Activated effector memory CD4-positive, alpha-beta T cell treated with Interleukin-2 at 50 U/mL for 16 hours (primary cell): ENCODE measurements at regions not wholly inside any gene's neighbourhood (a gene's known extent, or its start where the extent isn't known, plus 50 kb on each side); places are given as distances from the start of the nearest gene placed in this dataset.
"Not testable (repeated sequence)": the region's sequence is repeated elsewhere in the genome, so short reads cannot be mapped to it uniquely, and the experiment has no call there.

Experiments
- DNase-seq: peaks from one replicate; pipeline ENCODE4 v3.0.0-alpha.2; 2020

DNA sequence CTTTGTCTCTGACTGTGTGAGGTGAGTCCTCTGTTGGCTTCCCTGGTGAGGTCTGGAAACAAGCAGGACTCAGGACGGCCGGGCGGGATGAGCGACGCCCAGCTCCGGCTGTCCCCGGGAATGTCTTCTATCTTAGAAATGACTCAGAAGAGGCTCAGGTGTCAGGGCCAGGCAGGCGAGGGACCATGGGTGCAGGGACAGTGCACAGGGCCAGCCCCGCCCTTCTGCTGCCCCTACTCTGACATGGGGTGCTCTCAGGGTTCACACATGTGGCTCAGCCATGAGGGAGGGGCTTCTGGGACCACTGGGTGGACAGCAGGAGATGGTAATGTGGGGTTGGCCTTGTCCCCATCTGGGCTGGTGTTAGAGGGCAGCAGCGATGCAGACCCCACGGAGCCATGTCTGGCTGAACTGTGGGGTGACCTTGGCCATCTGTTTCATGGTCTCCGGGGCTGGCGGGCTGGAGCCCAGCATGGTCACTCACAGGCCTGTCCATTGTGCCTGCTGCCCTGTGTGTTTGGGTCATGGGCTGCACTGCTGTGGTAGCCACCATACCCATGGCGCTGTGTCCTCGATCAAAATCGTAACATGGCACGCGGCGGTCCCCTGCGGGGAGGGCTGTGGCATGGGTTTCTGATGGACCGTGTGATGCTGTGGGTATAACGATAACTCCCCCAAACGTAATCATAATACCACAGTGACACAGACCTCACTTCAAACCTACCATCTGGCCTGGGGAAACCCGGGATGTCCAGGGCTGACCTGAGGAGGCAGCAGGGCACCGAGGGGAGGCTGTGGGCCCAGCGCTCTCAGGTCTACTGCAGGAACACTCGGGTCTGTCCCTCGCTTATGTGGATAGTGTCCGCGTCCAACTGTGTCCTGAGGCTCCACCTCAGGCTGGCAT, 368.8 kb downstream of the TMEM121 start:
- DNase-seq = no peak

DNA sequence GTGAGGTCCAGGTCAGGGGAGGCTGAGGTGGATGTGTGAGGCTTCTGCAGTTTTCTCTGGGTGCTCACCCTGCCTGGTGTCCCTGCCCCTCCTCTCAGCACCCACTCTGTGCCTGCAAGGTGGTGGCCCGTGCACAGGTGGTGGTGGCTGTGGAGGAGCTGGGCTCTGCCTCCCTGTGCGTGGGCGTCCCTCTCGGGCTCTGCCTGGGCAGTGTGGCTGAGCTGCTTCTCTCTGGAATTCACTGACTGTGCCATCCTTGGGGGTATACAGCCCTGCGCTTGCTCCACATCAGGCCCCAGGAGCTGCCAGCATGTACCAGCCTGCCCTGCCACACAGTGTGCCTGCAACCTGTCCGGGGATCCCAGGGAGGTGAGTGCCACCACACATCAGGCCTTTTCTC, 369.8 kb downstream of the TMEM121 start:
- not testable (repeated sequence) for DNase-seq

DNA sequence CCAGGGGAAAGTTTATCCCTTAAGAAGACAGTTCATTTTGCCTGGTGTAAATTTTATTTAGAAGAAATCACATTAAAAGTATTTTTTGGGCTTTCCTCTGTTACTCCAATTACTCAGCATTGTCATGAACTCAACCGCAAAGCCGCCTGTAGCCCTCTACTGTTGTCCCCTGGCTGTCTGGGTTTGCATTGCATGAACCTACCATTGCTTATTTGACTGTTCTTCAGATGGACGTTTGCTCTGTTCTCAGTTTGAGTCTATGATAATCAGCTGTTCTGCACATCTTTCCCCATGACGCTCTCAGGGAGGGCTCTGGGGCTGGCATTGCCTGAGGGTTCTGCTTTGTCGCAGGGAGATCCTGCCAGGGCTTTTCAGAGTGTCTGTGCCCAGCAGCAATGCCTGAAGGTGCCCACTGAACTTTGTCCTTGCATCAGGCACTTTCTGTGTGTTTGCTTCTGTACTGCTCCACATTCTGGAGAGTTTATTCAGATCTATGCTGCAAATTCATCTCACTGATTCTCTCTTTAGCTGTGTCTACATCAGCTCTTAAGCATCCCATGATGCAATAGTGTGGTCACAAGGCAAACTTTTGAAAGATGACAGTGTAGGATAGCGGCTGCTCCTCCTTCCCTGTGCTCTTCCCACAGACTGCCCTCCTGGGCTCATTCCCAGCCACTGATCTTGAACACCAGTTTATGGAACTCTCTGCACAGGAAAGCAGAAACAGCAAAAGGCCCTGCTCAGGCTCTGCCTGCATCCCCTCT, 370.8 kb downstream of the TMEM121 start:
- not testable (repeated sequence) for DNase-seq

DNA sequence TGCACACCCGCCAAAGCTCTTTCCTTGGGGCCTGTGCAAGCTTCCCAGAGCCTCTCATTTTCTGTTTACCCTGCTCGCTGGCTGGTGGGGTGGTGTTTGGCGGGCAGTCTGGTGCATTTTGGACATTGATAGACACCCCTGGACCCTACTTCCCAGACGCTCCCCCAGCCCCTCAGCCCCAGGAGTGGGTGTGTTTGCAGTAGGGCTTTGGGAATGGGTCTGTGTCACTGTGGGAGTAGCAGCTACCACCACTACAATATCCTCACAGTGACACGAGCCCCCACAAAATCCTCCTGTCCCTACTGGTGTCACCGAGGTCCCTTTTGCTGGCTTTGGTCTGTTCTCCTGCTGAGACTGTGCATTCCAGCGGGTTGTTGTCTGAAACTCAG, 371.3 kb downstream of the TMEM121 start:
- no peak for DNase-seq

DNA sequence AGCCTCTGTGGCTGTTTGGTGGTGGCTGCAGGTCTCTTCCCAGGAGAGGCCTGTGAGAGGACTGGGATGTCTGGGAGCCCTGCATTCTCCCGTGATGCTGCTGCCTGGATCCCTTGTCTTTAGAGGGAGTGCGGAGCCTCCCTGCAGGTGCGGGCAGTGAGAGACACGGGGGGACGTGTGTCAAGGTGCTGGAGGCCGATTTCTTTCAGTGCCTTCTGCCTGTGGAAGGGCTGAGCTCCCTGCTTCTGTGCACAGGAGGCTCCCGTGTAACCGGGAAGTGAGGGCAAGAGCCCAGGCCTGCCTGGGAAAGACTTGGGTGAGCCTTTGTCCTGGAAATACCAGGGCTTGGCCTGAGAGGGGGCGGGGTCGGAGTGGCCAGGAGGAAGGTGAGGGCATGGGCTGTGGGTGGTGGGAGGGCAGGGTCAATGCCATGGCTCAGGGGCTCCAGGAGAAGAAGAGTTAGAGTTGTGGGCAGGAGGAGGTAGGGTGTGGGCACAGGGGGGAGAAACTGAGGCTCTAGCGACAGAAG, 372.2 kb downstream of the TMEM121 start:
- no peak for DNase-seq

DNA sequence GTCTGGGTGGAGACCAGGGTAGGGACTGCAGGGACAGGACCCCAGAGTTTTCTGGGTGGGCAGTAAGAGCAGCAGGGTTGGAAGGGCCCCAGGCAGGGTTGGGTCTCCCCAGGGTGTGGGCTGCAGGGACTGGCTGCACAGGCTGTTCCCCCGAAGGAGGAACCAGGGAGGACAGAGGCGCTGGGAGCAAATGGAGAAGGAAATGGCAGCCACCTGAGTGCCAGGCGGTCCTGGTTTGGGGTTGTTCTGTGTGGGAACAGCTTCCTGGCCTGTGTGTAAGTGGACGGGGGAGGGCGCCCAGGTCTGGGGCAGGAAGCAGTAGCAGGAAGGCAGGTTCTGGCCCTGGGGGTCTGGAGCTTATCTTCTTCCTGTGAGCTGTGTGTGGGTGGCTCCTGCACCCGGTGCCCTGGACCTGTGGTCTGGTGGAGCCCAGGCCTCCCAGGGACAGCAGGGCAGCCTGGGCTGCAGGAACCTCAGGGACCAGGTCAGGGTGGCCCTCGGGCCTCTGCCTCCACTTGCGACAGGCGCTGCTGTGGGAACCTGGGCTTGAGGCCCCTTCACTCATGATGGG, 372.8 kb downstream of the TMEM121 start:
- no peak for DNase-seq

DNA sequence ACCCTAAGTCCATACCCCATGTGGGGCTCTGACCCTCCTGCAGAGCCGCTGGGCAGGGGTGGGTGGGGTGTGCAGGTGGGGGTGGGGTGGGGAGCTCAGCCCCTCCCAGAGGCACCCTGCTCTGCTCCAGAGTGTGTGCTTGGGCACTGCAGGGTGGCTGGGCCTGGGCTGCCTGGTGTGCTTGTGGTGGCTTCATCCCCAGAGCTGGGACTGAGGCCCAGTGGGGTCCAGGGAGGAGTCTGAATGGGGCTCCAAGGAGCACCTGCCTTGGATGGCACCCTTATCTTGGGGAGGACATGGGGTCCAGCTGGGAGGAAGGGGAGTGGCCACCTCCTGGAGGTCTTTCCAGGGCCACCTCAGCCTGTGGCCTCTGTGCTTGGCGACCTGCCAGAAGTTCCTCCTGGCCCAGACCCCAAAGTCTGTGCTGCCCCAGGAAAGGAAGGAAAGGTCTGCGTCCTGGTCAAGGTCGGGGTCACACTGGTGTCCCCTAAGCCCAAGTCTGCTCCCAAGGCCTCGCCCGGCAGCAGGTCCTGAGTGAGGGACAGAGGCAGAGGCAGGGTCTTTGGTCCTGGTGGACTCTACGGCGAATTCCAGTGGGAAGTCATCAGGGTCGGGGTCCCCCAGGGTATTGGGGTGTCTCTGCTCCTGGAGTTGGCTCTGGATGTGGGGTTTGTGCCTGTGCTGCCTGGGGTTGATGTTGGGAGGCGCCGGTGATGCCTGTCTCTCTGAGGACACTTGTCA, 373.4 kb downstream of the TMEM121 start:
- DNase-seq = no peak

DNA sequence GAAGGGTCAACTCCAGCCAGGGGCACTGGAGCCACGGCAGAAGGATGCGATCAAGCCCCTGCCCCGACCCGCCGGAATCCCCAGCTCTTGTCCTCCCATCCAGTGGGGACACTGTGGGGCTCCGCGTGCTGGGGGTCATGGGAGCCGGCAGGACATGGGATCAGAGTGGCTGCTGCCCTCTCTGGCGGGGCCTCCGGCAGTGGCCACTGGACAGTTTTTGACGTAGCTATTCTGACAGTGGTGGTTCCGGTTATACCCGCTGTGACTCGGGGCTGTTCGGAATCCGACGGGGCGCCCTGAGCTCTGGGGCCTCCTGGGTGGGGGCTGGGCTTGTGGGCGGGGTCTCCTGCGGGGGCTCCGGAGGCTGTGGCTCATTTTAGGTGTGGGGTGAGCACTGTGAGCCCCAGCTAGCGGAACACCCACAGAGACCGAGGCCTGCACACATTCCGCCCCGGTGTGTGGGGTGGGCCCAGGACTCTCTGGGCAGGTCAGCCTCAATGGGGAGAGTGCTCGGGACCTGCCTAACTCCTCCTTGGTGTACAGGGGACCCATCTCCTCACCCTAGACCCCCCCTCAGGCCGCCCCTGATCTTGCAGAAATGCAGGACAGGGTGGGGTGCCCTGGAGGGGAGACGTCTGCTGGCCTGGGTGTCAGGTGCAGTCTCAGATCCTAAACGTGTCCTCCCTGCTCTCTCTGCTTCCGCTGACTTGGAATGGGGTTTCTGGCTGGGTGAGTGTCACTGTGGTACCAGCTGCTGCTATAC, 374.2 kb downstream of the TMEM121 start:
- DNase-seq = no peak

DNA sequence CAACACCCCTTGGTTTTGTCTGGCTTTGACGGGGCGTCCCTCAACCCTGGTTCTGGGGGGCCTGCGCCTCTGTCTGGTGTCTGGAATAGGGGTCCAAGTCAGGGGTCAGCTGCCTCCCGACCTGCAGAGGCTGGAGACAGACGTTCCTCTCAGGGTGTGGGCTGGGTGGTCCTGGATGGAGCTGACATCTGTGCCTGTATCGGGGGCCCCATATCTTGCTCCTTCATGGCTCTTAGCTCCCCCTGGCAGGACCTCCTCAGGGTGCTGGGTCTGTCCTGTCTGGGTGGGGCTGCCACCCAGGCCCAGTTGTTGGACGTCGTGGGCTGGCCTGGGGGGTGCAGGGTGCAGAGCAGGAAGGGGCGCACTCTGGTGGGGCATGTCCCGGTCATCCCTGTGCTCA, 374.8 kb downstream of the TMEM121 start:
- no peak for DNase-seq

DNA sequence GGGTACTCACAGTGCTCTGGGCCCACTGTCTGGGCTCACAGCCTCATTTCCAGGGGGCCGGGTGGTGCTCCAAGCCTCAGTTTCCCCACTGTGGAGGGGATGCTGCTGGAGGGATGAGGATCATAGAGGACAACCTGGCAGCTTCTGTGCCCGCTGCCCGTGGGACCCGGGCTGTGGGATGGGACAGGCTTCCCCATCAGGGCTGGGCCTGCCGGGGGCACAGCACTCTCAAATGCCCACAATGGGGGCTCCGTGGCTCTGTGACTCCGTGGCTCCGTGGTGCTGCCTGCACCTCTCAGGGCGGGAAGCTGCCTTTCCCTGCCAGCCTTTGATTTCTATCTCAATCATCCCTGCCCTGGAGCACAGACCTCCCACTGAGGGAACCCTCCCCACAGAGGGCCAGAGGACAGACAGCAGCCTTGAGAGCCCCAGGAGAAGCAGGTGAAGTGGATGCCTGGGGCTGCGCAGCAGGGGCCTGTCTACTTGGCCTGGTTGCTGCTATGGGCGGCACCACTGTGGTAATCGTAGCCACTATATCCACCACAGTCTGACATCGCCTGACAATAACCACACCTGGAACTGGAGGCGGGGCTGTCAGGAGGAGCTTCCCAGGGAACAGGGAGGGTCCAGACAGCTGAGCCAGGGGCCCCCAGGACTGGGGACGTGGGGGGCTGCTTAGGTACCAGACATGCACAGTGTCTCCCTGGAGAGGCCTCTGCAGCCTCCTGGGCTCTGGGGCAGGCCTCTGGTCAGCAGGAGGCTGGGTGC, 375.9 kb downstream of the TMEM121 start:
- no peak for DNase-seq

DNA sequence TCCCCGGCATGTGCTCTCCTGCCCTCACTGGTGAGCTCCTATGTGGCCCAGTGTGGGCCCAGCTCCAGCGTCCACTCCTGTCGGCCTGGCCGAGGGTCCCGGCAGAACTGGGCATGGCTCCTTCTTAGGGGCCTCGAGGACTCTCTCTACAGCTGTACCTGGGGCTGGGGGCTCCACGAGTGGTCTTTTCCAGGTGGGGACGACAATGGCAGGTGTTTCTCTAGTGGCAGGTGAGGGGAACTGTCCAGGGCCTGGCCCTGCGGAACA, 376.4 kb downstream of the TMEM121 start:
- DNase-seq = not testable (repeated sequence)

DNA sequence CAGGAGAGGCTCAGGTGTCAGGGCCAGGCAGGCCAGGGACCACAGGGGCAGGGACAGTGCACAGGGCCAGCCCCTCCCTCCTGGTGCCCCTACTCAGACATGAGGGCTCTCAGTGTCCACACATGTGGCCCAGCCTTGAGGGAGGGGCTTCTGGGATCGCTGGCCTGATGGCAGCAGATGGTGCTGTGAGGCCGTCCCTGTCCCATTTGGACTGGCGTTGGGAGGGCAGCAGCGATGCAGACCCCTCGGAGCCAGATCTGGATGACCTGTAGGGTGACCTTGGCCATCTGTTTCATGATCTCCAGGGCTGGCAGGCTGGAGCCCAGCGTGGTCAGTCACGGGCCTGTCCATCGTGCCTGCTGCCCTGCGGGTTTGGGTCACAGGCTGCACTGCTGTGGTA, 377.6 kb downstream of the TMEM121 start:
- DNase-seq = no peak

DNA sequence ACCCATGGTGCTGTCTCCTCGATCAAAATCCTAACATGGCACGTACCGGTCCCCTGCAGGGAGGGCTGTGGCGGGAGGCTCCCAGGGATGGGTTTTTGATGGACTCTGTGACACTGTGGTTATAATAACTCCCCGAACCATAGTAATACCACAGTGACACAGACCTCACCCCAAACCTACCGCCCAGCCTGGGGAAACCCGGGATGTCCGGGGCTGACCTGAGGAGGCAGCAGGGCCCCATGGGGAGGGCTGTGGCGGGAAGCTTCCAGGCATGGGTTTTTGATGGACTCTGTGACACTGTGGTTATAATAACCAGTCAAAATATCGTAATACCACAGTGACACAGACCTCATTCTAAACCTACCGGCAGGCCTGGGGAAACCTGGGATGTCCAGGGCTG, 378.0 kb downstream of the TMEM121 start:
- no peak for DNase-seq

DNA sequence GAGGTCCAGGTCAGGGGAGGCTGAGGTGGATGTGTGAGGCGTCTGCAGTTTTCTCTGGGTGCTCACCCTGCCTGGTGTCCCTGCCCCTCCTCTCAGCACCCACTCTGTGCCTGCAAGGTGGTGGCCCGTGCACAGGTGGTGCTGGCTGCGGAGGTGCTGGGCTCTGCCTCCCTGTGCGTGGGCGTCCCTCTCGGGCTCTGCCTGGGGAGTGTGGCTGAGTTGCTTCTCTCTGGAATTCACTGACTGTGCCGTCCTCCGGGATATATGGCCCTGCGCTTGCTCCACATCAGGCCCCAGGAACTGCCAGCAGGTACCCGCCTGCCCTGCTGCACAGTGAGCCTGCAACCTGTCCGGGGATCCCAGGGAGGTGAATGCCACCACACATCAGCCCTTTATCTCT, 379.1 kb downstream of the TMEM121 start:
- DNase-seq = no peak

DNA sequence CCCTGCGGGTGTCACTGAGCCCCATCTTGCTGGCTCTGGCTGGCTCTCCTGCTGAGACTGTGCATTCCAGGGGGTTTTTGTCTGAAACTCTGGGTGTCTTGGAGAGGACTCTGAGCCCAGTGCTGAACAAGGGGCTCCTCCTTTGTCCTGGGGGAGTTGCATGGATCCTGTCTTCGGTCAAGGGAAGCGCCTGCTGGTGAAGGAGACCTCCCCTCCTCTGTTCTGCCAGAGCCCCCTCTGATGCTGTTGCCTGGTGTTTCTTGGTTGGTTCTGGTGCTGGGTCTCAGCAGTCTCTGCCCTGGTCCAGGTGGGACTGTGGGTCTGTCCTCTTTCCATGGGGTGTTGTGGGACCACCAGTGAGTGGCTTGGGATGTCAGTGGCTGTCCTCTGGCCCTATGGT, 380.9 kb downstream of the TMEM121 start:
- DNase-seq = no peak

DNA sequence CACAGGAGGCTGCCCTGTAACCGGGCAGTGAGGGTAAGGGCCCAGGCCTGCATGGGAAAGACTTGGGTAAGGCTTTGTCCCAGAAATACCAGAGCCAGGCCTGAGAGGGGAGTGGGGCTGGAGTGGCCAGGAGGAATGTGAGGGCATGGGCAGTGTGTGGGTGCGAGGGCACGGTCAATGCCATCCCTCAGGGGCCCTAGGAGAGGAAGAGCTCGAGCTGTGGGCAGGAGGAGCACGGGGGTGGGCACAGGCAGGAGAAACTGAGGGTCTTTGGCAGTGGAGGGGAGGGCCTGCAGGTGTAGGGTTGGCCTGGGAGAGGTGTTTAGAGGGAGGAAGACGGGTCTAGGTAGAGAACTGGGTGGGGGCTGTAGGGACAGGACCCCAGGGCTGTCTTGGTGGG, 381.6 kb downstream of the TMEM121 start:
- no peak for DNase-seq

DNA sequence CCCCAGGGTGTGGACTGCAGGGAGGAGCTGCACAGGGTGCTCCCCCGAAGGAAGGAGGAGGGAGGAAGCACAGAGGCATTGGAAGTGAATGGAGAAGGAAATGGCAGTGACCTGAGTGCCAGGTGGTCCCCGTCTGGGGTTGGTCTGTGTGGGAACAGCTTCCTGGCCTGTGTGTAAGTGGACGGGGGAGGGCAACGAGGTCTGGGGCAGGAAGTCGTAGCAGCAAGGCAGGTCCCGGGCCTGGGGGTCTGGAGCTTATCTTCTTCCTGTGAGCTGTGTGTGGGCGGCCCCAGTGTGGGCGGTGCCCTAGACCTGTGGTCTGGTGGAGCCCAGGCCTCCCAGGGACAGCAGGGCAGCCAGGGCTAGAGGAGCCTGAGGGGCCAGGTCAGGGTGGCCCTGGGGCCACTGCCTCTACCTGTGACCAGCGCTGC, 382.1 kb downstream of the TMEM121 start:
- DNase-seq = no peak

DNA sequence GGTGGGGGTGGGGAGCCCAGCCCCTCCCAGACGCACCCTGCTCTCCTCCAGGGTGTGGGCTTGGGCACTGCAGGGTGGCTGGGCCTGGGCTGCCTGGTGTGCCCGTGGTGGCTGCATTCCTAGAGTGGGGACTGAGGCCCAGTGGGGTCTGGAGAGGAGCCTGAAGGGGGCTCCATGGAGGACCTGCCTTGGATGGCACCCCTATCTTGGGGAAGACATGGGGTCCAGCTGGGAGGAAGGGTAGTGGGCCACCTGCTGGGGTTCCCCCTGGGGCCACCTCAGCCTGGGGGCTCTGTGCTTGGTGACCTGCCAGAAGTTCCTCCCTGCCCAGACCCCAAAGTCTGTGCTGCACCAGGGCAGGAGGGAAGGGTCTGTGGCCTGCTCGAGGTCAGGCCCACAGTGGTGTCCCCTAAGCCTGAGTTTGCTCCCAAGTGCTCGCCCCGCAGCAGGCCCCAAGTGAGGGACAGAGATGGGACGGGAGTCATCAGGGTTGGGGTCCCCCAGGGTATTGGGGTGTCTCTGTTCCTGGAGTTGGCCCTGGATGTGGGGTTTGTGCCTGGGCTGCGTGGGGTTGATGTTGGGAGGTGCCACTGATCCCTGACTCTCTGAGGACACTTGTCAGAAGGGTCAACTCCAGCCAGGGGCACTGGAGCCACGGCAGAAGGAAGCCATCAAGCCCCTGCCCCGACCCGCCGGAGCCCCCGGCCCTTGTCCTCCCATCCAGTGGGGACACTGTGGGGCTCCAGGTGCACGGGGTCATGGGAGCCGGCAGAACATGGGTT, 382.9 kb downstream of the TMEM121 start:
- DNase-seq = no peak

DNA sequence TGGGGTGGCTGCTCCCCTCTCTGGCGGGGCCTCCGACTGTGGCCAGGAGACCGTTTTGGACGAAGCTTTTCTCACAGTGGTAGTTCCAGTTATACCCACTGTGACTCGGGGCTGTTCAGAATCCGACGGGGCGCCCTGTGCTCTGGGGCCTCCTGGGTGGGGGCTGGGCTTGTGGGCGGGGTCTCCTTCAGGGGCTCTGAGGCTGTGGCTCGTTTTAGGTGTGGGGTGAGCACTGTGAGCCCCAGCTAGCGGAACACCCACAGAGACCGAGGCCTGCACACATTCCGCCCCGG, 383.4 kb downstream of the TMEM121 start:
- not testable (repeated sequence) for DNase-seq

DNA sequence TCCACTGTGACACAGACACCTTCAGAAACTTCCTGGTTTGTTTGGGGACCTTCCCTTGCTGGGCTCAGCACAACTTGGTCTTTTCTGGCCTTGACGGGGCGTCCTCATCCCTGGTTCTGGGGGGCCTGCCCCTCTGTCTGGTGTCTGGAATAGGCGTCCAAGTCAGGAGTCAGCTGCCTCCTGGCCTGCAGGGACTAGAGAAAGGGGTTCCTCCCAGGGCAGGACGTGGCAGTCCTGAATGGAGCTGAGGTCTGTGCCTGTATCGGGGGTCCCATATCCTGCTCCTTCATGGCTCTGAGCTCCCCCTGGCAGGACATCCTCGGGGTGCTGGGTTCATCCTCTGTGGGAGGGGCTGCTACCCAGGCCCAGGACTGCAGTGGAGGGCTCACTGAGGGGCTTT, 384.0 kb downstream of the TMEM121 start:
- DNase-seq = no peak
